DMS79 treated with DMSO at 0.1 percent for 48 hours (cell line): ENCODE measurements at regions not wholly inside any gene's neighbourhood (a gene's known extent, or its start where the extent isn't known, plus 50 kb on each side); places are given as distances from the start of the nearest gene placed in this dataset.

ENCODE experiments used
- DNase-seq: peaks from one replicate; lab custom pipeline; 2025; lab: John Stamatoyannopoulos, UW

- DNase-seq = no peak
Measured at GRCh38 chr3:152516216-152516615, 247.5 kb downstream of the MBNL1 start.

DNA sequence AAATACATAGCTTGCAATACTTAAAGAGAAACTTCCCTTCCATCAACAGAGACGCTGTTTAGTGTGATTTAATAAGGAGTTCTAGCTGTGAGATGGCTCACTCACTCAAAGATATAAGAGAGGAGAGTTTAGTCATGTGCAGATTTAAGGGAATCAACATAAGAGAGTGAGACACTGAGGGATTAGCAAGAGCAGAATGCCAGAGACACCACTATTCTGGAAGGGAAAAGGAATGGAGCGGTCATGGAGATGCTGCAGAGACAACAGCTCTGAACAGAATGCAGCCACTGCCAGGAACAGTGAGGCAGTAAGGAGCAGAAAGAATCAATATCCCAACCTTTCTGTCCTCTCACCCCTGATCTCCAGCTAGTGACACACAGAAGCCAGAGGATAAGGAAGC is 248.8 kb downstream of the MBNL1 start:
- no peak for DNase-seq

GRCh38 chr3:152518346-152518745 is 249.6 kb downstream of the MBNL1 start:
- no peak for DNase-seq

DNA sequence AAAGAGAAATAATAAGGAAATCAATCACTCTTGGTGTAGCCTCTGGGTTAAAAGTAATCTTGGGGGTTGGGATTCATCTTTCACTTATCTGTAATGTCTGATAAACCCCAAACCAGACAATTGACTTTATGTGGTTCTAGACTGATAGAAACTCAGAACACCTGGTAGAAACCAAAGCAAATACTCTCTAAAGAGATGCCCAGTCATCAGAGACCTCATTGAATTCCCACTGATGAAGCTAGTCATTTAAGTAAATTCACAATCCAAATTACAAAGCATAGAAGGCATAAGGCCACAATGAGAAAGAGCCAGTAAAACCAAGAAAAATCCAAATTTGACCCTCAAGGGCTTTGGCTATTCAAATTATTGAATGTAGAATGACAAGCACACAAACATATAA is 250.6 kb downstream of the MBNL1 start:
- DNase-seq = no peak

GRCh38 chr3:152522036-152522435 is 253.3 kb downstream of the MBNL1 start:
- DNase-seq = no peak

DNA sequence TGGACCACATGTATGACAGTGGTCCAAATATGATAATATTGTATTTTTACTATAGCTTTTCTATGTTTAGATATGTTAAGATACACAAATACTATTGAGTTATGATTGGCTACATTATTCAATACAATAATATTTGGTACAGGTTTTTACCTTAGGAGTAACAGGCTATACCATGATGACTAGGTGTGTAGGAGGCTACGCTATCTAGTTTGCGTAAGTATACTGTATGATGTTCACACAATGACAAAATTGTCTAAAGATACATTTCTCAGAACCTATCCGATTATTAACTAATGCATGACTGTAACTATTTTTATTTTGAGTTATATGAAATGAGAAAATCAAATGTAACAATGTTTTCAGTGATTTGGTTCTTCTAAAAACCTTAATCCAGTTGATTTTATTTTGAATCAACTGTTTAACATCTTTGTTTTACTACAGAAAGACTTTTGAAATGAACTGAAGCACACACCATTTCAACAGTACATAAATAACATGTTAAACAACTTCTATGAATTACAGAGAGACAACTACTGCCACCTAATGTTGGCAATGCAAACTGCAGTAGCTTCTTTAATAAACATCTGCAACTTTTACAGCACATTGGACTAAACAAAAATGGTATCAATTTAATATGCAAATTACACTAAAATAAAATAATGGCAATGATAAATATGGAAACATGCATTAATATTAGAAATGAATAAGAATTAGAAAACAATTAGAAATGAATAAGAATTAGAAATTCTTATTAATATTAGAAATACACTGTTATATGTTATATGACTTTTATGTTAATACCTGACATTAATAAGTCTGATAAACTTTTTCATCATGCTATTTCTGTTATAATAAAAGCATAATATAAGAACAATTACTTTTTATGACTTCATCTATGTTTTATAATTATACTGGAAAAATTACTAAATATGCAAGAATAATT is 255.7 kb downstream of the MBNL1 start:
- DNase-seq = peak; percentile 27

- DNase-seq = no peak
Measured at GRCh38 chr3:152531717-152532116, 263.0 kb downstream of the MBNL1 start.

GRCh38 chr3:152538518-152538917 is 269.8 kb downstream of the MBNL1 start:
- no peak for DNase-seq

DNA sequence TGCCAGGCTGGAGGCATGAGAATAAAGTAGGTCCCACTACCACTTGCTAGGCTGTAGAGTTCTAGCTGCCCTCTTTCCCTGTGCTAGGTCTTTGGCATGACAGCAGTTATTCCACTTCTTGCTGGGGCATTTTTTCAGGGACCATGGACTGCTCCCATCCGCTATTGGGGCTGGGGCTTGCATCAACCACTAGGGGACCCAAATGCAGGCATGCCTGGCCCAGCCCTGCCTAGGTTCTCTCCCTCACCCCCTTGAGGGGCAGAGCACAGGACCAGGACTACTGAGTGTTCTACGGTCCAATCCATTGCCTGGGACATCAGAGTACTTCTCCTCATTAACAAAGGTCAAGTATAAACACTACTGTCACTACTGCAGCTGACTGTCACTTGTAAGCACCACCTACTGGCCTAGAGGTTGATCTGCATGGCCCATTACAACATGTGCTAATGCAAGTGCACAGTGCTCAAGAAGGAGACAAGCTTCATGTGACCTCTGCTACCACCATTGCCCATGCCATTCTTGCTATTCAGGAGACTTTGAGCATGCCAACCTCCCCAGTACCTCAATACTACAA is 270.5 kb downstream of the MBNL1 start:
- DNase-seq = no peak

- DNase-seq = no peak
Measured at GRCh38 chr3:152540120-152540519, 271.4 kb downstream of the MBNL1 start.

- no peak for DNase-seq
Measured at GRCh38 chr3:152547153-152547552, 278.4 kb downstream of the MBNL1 start.

DNA sequence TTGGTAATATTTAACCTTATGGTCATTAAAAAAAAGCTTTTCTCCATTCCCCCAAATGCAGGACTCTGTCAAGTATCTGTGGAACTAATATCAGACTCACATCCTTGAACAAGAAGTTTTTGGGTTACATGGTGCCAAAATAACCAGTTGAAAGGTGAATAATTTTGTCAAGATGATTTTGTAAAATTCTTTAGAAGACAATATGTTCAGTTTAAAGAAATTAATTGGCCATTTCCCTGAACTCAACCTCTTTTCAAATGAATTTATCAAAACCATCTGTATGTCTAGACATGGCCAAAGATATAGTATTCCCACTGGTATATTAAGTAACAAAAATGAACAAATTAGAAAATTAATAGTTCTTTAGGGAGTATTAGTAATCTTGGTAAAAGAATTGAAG is 280.5 kb downstream of the MBNL1 start:
- DNase-seq = no peak

DNA sequence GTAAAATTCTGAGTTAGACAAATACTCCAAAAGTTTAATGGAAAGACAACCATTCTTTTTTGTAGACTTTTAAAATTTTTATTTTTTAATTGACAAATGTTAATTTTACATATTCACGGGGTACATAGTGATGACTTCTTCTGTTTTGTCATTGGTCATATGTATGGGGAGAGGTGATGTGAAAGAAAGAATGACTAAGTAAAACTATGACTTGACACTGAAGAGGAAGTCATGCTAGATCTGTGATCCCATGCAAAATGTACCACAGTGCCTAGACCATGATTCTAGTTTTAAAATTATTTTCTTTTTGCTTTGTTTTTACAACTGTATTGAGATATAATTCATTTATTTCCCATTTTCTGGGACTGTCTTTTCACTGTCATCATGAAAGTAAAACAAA is 281.6 kb downstream of the MBNL1 start:
- DNase-seq = no peak

DNA sequence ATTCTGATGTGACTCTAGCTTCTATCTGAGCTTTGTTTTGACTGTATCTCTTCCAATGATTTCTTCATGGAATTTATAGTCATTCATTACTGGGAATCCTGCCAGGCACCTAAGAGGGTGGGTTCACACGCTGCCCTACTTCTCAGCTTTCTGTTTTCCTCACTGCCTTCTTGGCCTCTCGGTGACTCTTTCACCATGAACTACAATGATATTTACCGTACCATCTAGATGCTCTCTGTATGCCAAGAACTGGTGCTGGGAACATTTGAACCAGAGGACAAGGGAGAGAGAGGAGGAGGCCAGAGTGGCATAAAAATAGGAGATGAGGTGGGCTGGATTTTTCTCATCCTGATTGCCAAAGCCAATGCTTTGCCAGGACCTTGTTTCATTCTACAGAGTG is 280.0 kb upstream of the P2RY1 start:
- no peak for DNase-seq

- DNase-seq = no peak
Measured at GRCh38 chr3:152555666-152556291, 279.2 kb upstream of the P2RY1 start.

GRCh38 chr3:152556731-152557254 is 278.1 kb upstream of the P2RY1 start:
- DNase-seq = no peak

GRCh38 chr3:152557302-152557999 is 277.5 kb upstream of the P2RY1 start:
- DNase-seq = no peak

- no peak for DNase-seq
Measured at GRCh38 chr3:152558386-152558785, 276.5 kb upstream of the P2RY1 start.

- DNase-seq = no peak
Measured at GRCh38 chr3:152559246-152559645, 275.7 kb upstream of the P2RY1 start.

- no peak for DNase-seq
Measured at GRCh38 chr3:152564459-152564858, 270.5 kb upstream of the P2RY1 start.

DNA sequence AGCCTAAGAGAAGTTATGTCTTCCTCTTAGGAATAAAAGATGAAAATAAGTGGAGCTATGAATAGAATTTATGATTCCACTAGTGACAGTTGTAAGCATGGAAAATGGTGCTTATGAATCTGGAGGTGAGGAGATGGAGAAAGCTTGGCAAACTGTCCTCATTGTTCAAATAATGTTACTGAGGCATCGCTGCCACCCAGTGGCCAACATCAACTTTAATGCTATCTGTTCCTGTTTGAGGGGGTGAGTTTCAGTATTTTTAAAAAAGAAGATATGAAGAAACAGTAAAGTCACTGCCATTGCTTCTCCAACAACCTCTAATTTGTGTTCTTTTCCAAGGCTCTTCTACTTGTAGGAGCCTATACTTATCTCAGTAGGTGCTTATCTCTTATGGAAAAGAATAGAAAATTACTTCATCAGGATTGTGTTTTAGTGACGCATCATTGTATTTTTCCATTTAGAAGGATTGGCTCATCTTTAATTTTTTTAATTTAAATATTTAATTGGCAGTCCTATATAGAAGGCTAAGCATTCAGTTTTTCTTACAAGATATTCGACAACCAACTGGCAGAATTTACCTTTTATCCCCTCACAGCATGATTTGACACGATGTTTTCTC is 260.4 kb upstream of the P2RY1 start:
- no peak for DNase-seq

DNA sequence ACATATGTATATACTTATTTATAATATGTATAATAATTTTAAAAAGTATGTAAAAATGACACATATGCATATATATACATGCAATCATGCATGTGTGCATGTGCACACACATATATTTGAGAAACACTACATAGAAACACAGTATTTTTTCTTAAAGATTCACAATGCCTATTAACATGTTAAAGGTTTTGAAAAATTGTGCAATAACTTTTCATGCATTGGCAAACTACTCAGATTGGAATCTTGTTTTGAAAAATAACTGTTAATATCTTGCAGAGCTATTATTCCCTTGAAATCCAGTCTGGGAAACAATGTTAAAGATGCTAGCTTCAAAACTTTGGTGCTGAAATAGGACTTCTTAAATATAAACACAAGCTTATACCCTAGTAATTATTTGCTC is 256.2 kb upstream of the P2RY1 start:
- no peak for DNase-seq
